H1 (cell line): ENCODE measurements at regions not wholly inside any gene's neighbourhood (a gene's known extent, or its start where the extent isn't known, plus 50 kb on each side); places are given as distances from the start of the nearest gene placed in this dataset.

Experiments used
- CTCF ChIA-PET: fragments of 300-600 bp; sonication (Branson Sonifier 250); formaldehyde crosslinking; loops from one replicate; lab custom pipeline; 2021; ENCODE audit not compliant: partially characterized antibody; lab: Charles Lee
- POLR2A ChIA-PET: fragments of 300-600 bp; sonication (Branson Sonifier 250); formaldehyde crosslinking; loops from one replicate; lab custom pipeline; 2021; ENCODE audit warnings: inconsistent platforms; ENCODE audit not compliant: partially characterized antibody; lab: Charles Lee
- DNase-seq, 2 experiments: peaks; one replicate each; pipeline versions ENCODE4 v3.0.0 to v3.0.0-alpha.2; 2010 to 2022; ENCODE audit warnings: low spot score in 2 of 2, low read depth in 1 of 2, mixed read lengths in 1 of 2
- FAIRE-seq: peaks from 2 replicates; lab custom pipeline; 2011; peaks lifted over from hg19 to GRCh38; lab: Jason Lieb, UNC
- H2AFZ ChIP-seq: 2 replicates; pipeline ENCODE4 v1.8.1; 2012; ENCODE audit warnings: low read length, inconsistent platforms
- H2AK5ac ChIP-seq: 2 replicates; pipeline ENCODE4 v1.6.1; 2013; ENCODE audit warnings: low read depth, low read length
- H2BK120ac ChIP-seq: replicated peaks from 2 replicates; pipeline ENCODE3; 2013; ENCODE audit warnings: low read depth, low read length, inconsistent platforms
- H2BK12ac ChIP-seq: 2 replicates; pipeline ENCODE4 v1.6.1; 2013; ENCODE audit warnings: low read depth, low read length
- H2BK15ac ChIP-seq: 2 replicates; pipeline ENCODE4 v1.6.1; 2013; ENCODE audit warnings: low read length
- H2BK20ac ChIP-seq: 2 replicates; pipeline ENCODE4 v1.6.1; 2013; ENCODE audit warnings: low read length
- H2BK5ac ChIP-seq: 2 replicates; pipeline ENCODE4 v1.6.1; 2013; ENCODE audit warnings: low read depth, low read length
- H3K14ac ChIP-seq: 2 replicates; pipeline ENCODE4 v1.6.1; 2013; ENCODE audit warnings: inconsistent platforms; ENCODE audit not compliant: insufficient read length
- H3K18ac ChIP-seq: 2 replicates; pipeline ENCODE4 v1.6.1; 2013; ENCODE audit warnings: low read length; ENCODE audit errors: extremely low read depth
- H3K23ac ChIP-seq: 2 replicates; pipeline ENCODE4 v1.6.1; 2013; ENCODE audit warnings: inconsistent platforms; ENCODE audit not compliant: insufficient read length
- H3K23me2 ChIP-seq: 2 replicates; pipeline ENCODE4 v1.6.1; 2013; ENCODE audit warnings: low read depth, low read length
- H3K27ac ChIP-seq: 2 replicates; pipeline ENCODE4 v1.6.1; 2011; ENCODE audit warnings: low read depth, low read length, inconsistent platforms
- H3K27me3 ChIP-seq, 4 experiments: replicated peaks in 1 of 4; 1 replicate in 1 of 4; 2 replicates in 3 of 4; pipeline versions ENCODE4 v1.6.1 to v1.8.1; 2011 to 2013; ENCODE audit warnings: low read length in 3 of 4, mild to moderate bottlenecking in 3 of 4, inconsistent platforms in 2 of 4, mixed read lengths in 2 of 4, moderate library complexity in 1 of 4; ENCODE audit not compliant: control insufficient read depth in 3 of 4, insufficient read depth in 3 of 4; ENCODE audit errors: extremely low read depth in 1 of 4
- H3K36me3 ChIP-seq, 4 experiments: 2 replicates each; pipeline versions ENCODE4 v1.6.1 to v1.8.1; 2011 to 2013; ENCODE audit warnings: mild to moderate bottlenecking in 4 of 4, low read length in 3 of 4, moderate library complexity in 2 of 4, control low read depth in 1 of 4, inconsistent platforms in 1 of 4; ENCODE audit not compliant: insufficient read depth in 4 of 4, control insufficient read depth in 2 of 4
- H3K4ac ChIP-seq: replicated peaks from 2 replicates; pipeline ENCODE3; 2013; ENCODE audit warnings: low read length, low read depth, mixed read lengths, inconsistent platforms; ENCODE audit not compliant: insufficient read length
- H3K4me1 ChIP-seq, 4 experiments: replicated peaks in 1 of 4; 1 replicate in 1 of 4; 2 replicates in 3 of 4; pipeline versions ENCODE4 v1.6.1 to v1.8.1; 2011 to 2013; ENCODE audit warnings: low read length in 3 of 4, inconsistent platforms in 2 of 4, mixed read lengths in 1 of 4; ENCODE audit not compliant: insufficient read depth in 4 of 4, control insufficient read depth in 3 of 4
- H3K4me2 ChIP-seq, 2 experiments: 2 replicates each; pipeline versions ENCODE4 v1.6.1 to v1.8.1; 2011 to 2013; ENCODE audit warnings: low read depth in 2 of 2, low read length in 2 of 2, control low read depth in 1 of 2, inconsistent platforms in 1 of 2, mild to moderate bottlenecking in 1 of 2; ENCODE audit not compliant: insufficient read depth in 1 of 2
- H3K4me3 ChIP-seq, 4 experiments: fragments of 200-600, 300-600 bp in 1 of 4; sonication (generic), shearing (Covaris generic), sonication (Bioruptor Twin) in 1 of 4; 2 replicates each; pipeline versions ENCODE4 v1.5.1 to v1.8.1; 2011 to 2016; ENCODE audit warnings: low read length in 4 of 4, low read depth in 3 of 4, control low read depth in 2 of 4, inconsistent platforms in 2 of 4, mild to moderate bottlenecking in 2 of 4, mixed read lengths in 1 of 4, moderate library complexity in 1 of 4; ENCODE audit not compliant: insufficient read depth in 2 of 4; ENCODE audit errors: extremely low read depth in 1 of 4
- H3K56ac ChIP-seq: replicated peaks from 2 replicates; pipeline ENCODE3; 2013; ENCODE audit warnings: low read depth, mild to moderate bottlenecking, mixed read lengths, low read length, inconsistent platforms; ENCODE audit not compliant: insufficient read length
- H3K79me1 ChIP-seq: 2 replicates; pipeline ENCODE4 v1.6.1; 2013; ENCODE audit warnings: low read depth, low read length, control low read depth
- H3K79me2 ChIP-seq, 2 experiments: 2 replicates each; pipeline versions ENCODE4 v1.6.1 to v1.8.1; 2012 to 2013; ENCODE audit warnings: low read length in 2 of 2, mild to moderate bottlenecking in 2 of 2, inconsistent platforms in 1 of 2; ENCODE audit not compliant: insufficient read depth in 2 of 2, control insufficient read depth in 1 of 2
- H3K9ac ChIP-seq, 4 experiments: replicated peaks in 1 of 4; 1 replicate in 1 of 4; 2 replicates in 3 of 4; pipeline versions ENCODE4 v1.6.1 to v1.8.1; 2011 to 2013; ENCODE audit warnings: low read depth in 3 of 4, low read length in 3 of 4, control low read depth in 2 of 4, mild to moderate bottlenecking in 2 of 4, moderate library complexity in 2 of 4, inconsistent platforms in 1 of 4; ENCODE audit errors: extremely low read depth in 1 of 4
- H3K9me3 ChIP-seq, 2 experiments: 2 replicates each; pipeline versions ENCODE4 v1.6.1 to v1.8.1; 2012 to 2013; ENCODE audit warnings: mild to moderate bottlenecking in 2 of 2, moderate library complexity in 2 of 2, control low read depth in 1 of 2, inconsistent platforms in 1 of 2, low read depth in 1 of 2, low read length in 1 of 2, mixed read lengths in 1 of 2; ENCODE audit not compliant: insufficient read depth in 2 of 2
- H4K20me1 ChIP-seq, 2 experiments: replicated peaks in 1 of 2; 2 replicates each; pipeline versions ENCODE3 to v1.8.1; 2011 to 2013; ENCODE audit warnings: inconsistent platforms in 2 of 2, low read length in 2 of 2, mild to moderate bottlenecking in 1 of 2; ENCODE audit not compliant: insufficient read depth in 2 of 2, control insufficient read depth in 1 of 2
- H4K5ac ChIP-seq: 2 replicates; pipeline ENCODE4 v1.6.1; 2013; ENCODE audit warnings: low read length, low read depth, mixed read lengths, inconsistent platforms; ENCODE audit not compliant: insufficient read length
- H4K8ac ChIP-seq: 2 replicates; pipeline ENCODE4 v1.8.0; 2013; ENCODE audit warnings: mild to moderate bottlenecking, moderate library complexity, low read length, inconsistent platforms; ENCODE audit not compliant: insufficient read depth; ENCODE audit errors: extremely low read depth
- H4K91ac ChIP-seq: replicated peaks from 2 replicates; pipeline ENCODE3; 2013; ENCODE audit warnings: low read length, mixed read lengths, inconsistent platforms; ENCODE audit not compliant: insufficient read length
- CHD1 ChIP-seq: IDR thresholded peaks from 2 replicates; pipeline ENCODE4 v1.6.1; 2012; ENCODE audit warnings: low read depth, low read length, improper control_type of control experiment
- CHD2 ChIP-seq: IDR thresholded peaks from 2 replicates; pipeline ENCODE4 v1.6.1; 2012; ENCODE audit warnings: low read length, improper control_type of control experiment
- E2F6 ChIP-seq: IDR thresholded peaks from 2 replicates; pipeline ENCODE4 v1.6.1; 2012; ENCODE audit warnings: inconsistent platforms
- FOSL1 ChIP-seq: IDR thresholded peaks from 2 replicates; pipeline ENCODE4 v1.6.1; 2011; ENCODE audit warnings: mild to moderate bottlenecking, low read depth, low read length, moderate library complexity; ENCODE audit not compliant: insufficient read depth
- GTF2F1 ChIP-seq: IDR thresholded peaks from 2 replicates; pipeline ENCODE4 v1.6.1; 2012; ENCODE audit warnings: low read depth, low read length, improper control_type of control experiment, borderline replicate concordance
- HDAC2 ChIP-seq, 2 experiments: fragments of 300-600 bp in 1 of 2; sonication (generic) in 1 of 2; IDR thresholded peaks; 2 replicates each; pipeline ENCODE4 v1.6.1; 2011 to 2012; ENCODE audit warnings: low read depth in 2 of 2, low read length in 2 of 2, mild to moderate bottlenecking in 2 of 2, moderate library complexity in 2 of 2, borderline replicate concordance in 1 of 2, inconsistent platforms in 1 of 2
- NRF1 ChIP-seq: IDR thresholded peaks from 2 replicates; pipeline ENCODE4 v1.6.1; 2011; ENCODE audit warnings: mild to moderate bottlenecking, low read depth, low read length, improper control_type of control experiment
- PHF8 ChIP-seq: fragments of 200-600 bp; sonication (generic); conservative IDR thresholded peaks from 2 replicates; pipeline ENCODE4 v1.7.1; 2012; ENCODE audit warnings: low read depth, mild to moderate bottlenecking, inconsistent platforms, low read length, moderate library complexity
- POU5F1 ChIP-seq: IDR thresholded peaks from 2 replicates; pipeline ENCODE4 v1.6.1; 2011; ENCODE audit warnings: low read depth, mild to moderate bottlenecking, low read length, moderate library complexity
- RAD21 ChIP-seq, 2 experiments: IDR thresholded peaks in 1 of 2; conservative IDR thresholded peaks in 1 of 2; 2 replicates each; pipeline ENCODE4 v1.6.1; 2011; ENCODE audit warnings: low read depth in 2 of 2, low read length in 2 of 2, improper control_type of control experiment in 1 of 2, inconsistent platforms in 1 of 2, mild to moderate bottlenecking in 1 of 2, moderate library complexity in 1 of 2
- SIRT6 ChIP-seq: IDR thresholded peaks from one replicate; pipeline ENCODE4 v1.7.1; 2012; ENCODE audit warnings: low read length, inconsistent platforms
- SP4 ChIP-seq: IDR thresholded peaks from 2 replicates; pipeline ENCODE4 v1.6.1; 2012; ENCODE audit warnings: low read length, inconsistent platforms
- TAF7 ChIP-seq: optimal IDR thresholded peaks from 2 replicates; pipeline ENCODE3; 2011; ENCODE audit warnings: low read depth, mild to moderate bottlenecking, inconsistent platforms, low read length, moderate library complexity, borderline replicate concordance
- YY1 ChIP-seq: IDR thresholded peaks from 2 replicates; pipeline ENCODE4 v1.6.1; 2011; ENCODE audit warnings: low read depth, mild to moderate bottlenecking, low read length
- WGBS, 2 experiments: shearing (Covaris generic) in 1 of 2; methylation state at CpG; one replicate each; pipeline versions ENCODE4 v1.1.6 to v1.1.7; 2013 to 2015; ENCODE audit warnings: low lambda C conversion rate in 2 of 2, mixed read lengths in 2 of 2, inconsistent platforms in 1 of 2, low coverage in 1 of 2, missing lambda C conversion rate in 1 of 2; ENCODE audit not compliant: insufficient replicate concordance in 2 of 2, insufficient coverage in 1 of 2, insufficient read length in 1 of 2; ENCODE audit errors: extremely low coverage in 1 of 2, missing lambda C conversion rate in 1 of 2; 5-methylcytosine and 5-hydroxymethylcytosine counted together

- Histone ChIP-seq H3K23me2 (no peaks in the 10 kb centered on the region), H3K79me1 (no peaks in the 10 kb centered on the region; the same call in 1 of the 2 replicates), H4K5ac (no peak overlapping the region), H3K36me3 (no peaks in the 10 kb centered on the region), H3K4ac (no peak overlapping the region), H3K56ac (no peak overlapping the region), H2BK20ac (no peak overlapping the region), H3K14ac (no peak overlapping the region), H3K9ac (no peak overlapping the region), H3K23ac (no peak overlapping the region), H3K4me1 (no peaks in the 10 kb centered on the region), H4K20me1 (no peaks in the 10 kb centered on the region), H2AK5ac (no peak overlapping the region), H3K18ac (no peak overlapping the region), H2AFZ (no peak overlapping the region), H2BK120ac (no peak overlapping the region), H4K91ac (no peak overlapping the region), H3K27ac (no peak overlapping the region), H2BK5ac (no peak overlapping the region), H3K9me3 (no peaks in the 10 kb centered on the region; a peak in 1 of 4 replicates), H3K79me2 (no peaks in the 10 kb centered on the region), H3K4me3 (no peak overlapping the region), H4K8ac (no peak overlapping the region), H2BK12ac (no peak overlapping the region), H3K27me3 (no peaks in the 10 kb centered on the region), H3K4me2 (no peak overlapping the region), H2BK15ac (no peak overlapping the region)
- ChIA-PET CTCF (no interaction called here), POLR2A (no interaction called here)
- DNase-seq (no peak), FAIRE-seq (no peak)
- TF ChIP-seq PHF8 (no peak), TAF7 (no peak), NRF1 (no peak), CHD1 (no peak), FOSL1 (no peak), GTF2F1 (no peak), E2F6 (no peak), SIRT6 (no peak), RAD21 (IDR thresholded peaks at IDR 0.05 in 1 of 2, conservative IDR thresholded peaks at IDR 0.05 in 1 of 2; ENCODE audit: low read depth in 2 of 2, low read length in 2 of 2) (no peak), YY1 (no peak), HDAC2 (IDR thresholded peaks at IDR 0.05; ENCODE audit: borderline replicate concordance in 1 of 2, low read depth in 2 of 2, low read length in 2 of 2) (no peak), CHD2 (no peak), POU5F1 (no peak), SP4 (no peak)
- 91% methylated on average over 5 of the region's 5 CpGs; no CpG with 5 or more reads in 1 of the 2 experiments for WGBS, 2 experiments
Measured at GRCh38 chr20:48094196-48094749, 309.0 kb upstream of the SULF2 start.
